ENCODE measurements at regions not wholly inside any gene's neighbourhood (a gene's known extent, or its start where the extent isn't known, plus 50 kb on each side); places are given as distances from the start of the nearest gene placed in this dataset.

DNA sequence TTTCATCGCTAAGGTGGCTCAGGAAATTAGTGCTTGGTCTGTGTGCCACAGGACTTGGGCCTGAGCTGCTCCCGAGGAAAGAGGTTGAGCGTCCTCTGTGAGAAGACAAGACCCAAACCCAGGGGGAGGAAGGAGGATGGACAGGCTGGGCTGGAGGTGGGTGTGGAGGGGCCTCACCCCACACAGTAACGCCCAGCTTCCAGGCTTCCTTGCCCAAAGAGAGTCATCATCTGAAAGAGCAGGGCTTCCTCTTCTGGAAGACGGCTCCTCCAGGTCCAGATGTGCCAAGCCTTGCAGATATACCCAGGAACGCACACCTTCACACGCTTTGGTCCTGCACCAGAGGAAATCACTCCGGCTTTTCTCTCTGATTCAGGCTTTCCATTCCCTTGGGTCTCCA lies 127.8 kb upstream of the MGMT start:
- TF ChIP-seq GATA2 (IDR thresholded peaks at IDR 0.05; ENCODE audit: insufficient read depth, insufficient read length, low read depth, low read length) (no peak), FOS (IDR thresholded peaks at IDR 0.05; ENCODE audit: borderline replicate concordance, insufficient read depth, low read length) (no peak), MYC (IDR thresholded peaks at IDR 0.05; ENCODE audit: low read depth, low read length) (no peak), POLR2A (IDR thresholded peaks at IDR 0.05; ENCODE audit: low read depth, low read length) (no peak), POLR2AphosphoS5 (IDR thresholded peaks at IDR 0.05; ENCODE audit: insufficient read depth, low read depth, low read length) (no peak), JUN (IDR thresholded peaks at IDR 0.05; ENCODE audit: borderline replicate concordance, insufficient read depth, insufficient read length, low read depth) (no peak), EZH2 (IDR thresholded peaks at IDR 0.05; ENCODE audit: borderline replicate concordance, low read depth, low read length, severe bottlenecking) (no peak)
- TF ChIP-seq, protein P1, sequence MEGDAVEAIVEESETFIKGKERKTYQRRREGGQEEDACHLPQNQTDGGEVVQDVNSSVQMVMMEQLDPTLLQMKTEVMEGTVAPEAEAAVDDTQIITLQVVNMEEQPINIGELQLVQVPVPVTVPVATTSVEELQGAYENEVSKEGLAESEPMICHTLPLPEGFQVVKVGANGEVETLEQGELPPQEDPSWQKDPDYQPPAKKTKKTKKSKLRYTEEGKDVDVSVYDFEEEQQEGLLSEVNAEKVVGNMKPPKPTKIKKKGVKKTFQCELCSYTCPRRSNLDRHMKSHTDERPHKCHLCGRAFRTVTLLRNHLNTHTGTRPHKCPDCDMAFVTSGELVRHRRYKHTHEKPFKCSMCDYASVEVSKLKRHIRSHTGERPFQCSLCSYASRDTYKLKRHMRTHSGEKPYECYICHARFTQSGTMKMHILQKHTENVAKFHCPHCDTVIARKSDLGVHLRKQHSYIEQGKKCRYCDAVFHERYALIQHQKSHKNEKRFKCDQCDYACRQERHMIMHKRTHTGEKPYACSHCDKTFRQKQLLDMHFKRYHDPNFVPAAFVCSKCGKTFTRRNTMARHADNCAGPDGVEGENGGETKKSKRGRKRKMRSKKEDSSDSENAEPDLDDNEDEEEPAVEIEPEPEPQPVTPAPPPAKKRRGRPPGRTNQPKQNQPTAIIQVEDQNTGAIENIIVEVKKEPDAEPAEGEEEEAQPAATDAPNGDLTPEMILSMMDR (IDR thresholded peaks at IDR 0.05; ENCODE audit: extremely low read depth in 1 of 2, insufficient read depth in 1 of 2, low read depth in 1 of 2, low read length in 2 of 2): no peak
- TF ChIP-seq, protein P2, sequence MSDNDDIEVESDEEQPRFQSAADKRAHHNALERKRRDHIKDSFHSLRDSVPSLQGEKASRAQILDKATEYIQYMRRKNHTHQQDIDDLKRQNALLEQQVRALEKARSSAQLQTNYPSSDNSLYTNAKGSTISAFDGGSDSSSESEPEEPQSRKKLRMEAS (IDR thresholded peaks at IDR 0.05; ENCODE audit: insufficient read depth, insufficient read length): no peak
- no peaks in the 10 kb centered on the region for H4K20me1 ChIP-seq (replicated peaks; ENCODE audit: control insufficient read depth, extremely low read depth, insufficient read depth, low read length)
- no TSS peak for BruUV-seq (replicated peaks)
- dilution Hi-C loops (cut with MboI; ENCODE audit: extremely low pct_ligation_motif_present, low sequenced_read_pairs) (no loop called here), intact Hi-C loops (cut with micrococcal nuclease) (no loop called here)
- H3K9me3 ChIP-seq (replicated peaks; ENCODE audit: control insufficient read depth, insufficient read depth, low read length): no peaks in the 10 kb centered on the region
- CTCF ChIA-PET: no interaction called here
- no peaks in the 10 kb centered on the region for H3K4me1 ChIP-seq (ENCODE audit: control insufficient read depth, extremely low read depth, insufficient read depth, low read length)
- FAIRE-seq (no peak), DNase-seq (ENCODE audit: low read depth, low spot score) (no peak)
- no peak overlapping the region for H2AFZ ChIP-seq (ENCODE audit: low read depth, low read length)
- H3K27me3 ChIP-seq (ENCODE audit: control insufficient read depth in 2 of 2, insufficient read depth in 2 of 2, low read length in 2 of 2): peaks cover 2 to 5% of the 10 kb centered on the region in 2 experiments
- H3K27ac ChIP-seq (ENCODE audit: insufficient read depth, low read depth, low read length): no peak overlapping the region
- no peaks in the 10 kb centered on the region for H3K36me3 ChIP-seq (ENCODE audit: control insufficient read depth in 2 of 2, extremely low read depth in 1 of 2, insufficient read depth in 2 of 2, low read length in 2 of 2)
- no peaks in the 10 kb centered on the region for H3K79me2 ChIP-seq (ENCODE audit: control insufficient read depth, insufficient read depth, low read length)
- POLR2A ChIA-PET: no interaction called here
- H3K9ac ChIP-seq (replicated peaks; ENCODE audit: extremely low read depth, insufficient read depth, low read length): no peak overlapping the region
- H3K9me1 ChIP-seq (replicated peaks; ENCODE audit: control insufficient read depth, extremely low read depth, insufficient read depth, low read length): no peaks in the 10 kb centered on the region
- H3K4me2 ChIP-seq (ENCODE audit: insufficient read depth, low read length): no peak overlapping the region
- no peak overlapping the region for H3K4me3 ChIP-seq (replicated peaks in 1 of 3; ENCODE audit: insufficient read depth in 1 of 3, low read depth in 1 of 3, low read length in 3 of 3)
